PC-9 (cell line): ENCODE measurements at regions not wholly inside any gene's neighbourhood (a gene's known extent, or its start where the extent isn't known, plus 50 kb on each side); places are given as distances from the start of the nearest gene placed in this dataset.

ENCODE experiments used
- CTCF ChIP-seq: fragments of 200-600 bp; sonication (generic); conservative IDR thresholded peaks from 2 replicates; pipeline ENCODE4 v1.6.1; 2017; ENCODE audit warnings: mixed run types, antibody characterized with exemption, mild to moderate bottlenecking, moderate library complexity
- EZH2 ChIP-seq: fragments of 200-600 bp; sonication (generic); IDR thresholded peaks from 2 replicates; pipeline ENCODE4 v1.8.0; 2017; ENCODE audit warnings: antibody characterized with exemption, low read depth

GRCh38 chr1:30046751-30047150, 676.6 kb downstream of the MATN1 start:
- TF ChIP-seq EZH2 (no peak), CTCF (no peak)
